ENCODE measurements at regions not wholly inside any gene's neighbourhood (a gene's known extent, or its start where the extent isn't known, plus 50 kb on each side); places are given as distances from the start of the nearest gene placed in this dataset.

DNA sequence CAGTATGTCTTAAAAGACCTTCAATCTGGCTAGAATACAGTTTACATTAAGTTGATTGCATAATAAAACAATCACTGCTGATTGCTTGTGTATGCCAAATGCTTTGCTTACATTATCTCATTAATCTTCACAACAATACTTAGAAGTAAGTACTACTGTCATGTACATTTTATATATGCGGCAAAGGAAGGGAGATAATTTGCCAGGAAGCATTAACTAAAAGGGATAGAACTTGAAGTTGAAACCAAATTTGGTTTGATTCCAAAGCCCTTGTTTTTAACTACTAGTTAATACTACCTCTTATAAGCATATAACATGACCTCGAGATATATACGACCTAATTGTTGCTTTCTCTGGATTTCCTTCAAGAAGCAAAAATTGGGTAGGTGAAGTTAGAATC is 155.8 kb downstream of the NTMT2 start:
- H3K4me3 ChIP-seq (ENCODE audit: low read depth, poor library complexity, severe bottlenecking) = no peak overlapping the region
- TF ChIP-seq, protein P1, sequence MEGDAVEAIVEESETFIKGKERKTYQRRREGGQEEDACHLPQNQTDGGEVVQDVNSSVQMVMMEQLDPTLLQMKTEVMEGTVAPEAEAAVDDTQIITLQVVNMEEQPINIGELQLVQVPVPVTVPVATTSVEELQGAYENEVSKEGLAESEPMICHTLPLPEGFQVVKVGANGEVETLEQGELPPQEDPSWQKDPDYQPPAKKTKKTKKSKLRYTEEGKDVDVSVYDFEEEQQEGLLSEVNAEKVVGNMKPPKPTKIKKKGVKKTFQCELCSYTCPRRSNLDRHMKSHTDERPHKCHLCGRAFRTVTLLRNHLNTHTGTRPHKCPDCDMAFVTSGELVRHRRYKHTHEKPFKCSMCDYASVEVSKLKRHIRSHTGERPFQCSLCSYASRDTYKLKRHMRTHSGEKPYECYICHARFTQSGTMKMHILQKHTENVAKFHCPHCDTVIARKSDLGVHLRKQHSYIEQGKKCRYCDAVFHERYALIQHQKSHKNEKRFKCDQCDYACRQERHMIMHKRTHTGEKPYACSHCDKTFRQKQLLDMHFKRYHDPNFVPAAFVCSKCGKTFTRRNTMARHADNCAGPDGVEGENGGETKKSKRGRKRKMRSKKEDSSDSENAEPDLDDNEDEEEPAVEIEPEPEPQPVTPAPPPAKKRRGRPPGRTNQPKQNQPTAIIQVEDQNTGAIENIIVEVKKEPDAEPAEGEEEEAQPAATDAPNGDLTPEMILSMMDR (IDR thresholded peaks at IDR 0.05) = no peak
- intact Hi-C loops (cut with DNase I; ENCODE audit: low total_unique reads) = no loop called here
- 55 to 57% methylated on average over 3 of the region's 3 CpGs for WGBS, 2 donors
- no peak for DNase-seq (ENCODE audit: low spot score in 2 of 2)

DNA sequence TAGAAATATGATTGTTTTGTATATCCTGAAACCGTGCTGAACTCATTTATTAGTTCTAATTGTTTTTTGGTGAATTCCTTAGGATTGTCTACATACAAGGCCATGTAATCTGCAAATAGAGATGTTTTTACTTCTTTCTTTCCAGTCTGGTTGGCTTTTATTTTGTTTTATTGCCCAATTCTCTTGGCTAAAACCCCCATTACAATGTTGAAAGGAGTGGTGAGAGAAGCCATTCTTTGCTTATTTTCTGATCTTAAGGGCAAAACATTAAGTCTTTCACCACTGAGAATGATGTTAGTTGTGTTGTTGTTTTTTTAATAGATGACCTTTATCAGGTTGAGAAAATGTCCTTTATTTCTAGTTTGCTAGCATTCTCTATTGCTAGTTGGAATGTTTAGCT is 157.3 kb downstream of the NTMT2 start:
- 63 to 66% methylated on average over 1 of the region's 1 CpG for whole genome bisulfite sequencing, 2 donors
- no peak overlapping the region for H3K4me3 ChIP-seq (ENCODE audit: low read depth, poor library complexity, severe bottlenecking)
- TF ChIP-seq, protein P1 (IDR thresholded peaks at IDR 0.05) = no peak
- no peak for TF ChIP-seq POLR2A (IDR thresholded peaks at IDR 0.05)
- intact Hi-C loops (cut with DNase I; ENCODE audit: low total_unique reads) = no loop called here
- no peak for DNase-seq (ENCODE audit: low spot score in 2 of 2)

DNA sequence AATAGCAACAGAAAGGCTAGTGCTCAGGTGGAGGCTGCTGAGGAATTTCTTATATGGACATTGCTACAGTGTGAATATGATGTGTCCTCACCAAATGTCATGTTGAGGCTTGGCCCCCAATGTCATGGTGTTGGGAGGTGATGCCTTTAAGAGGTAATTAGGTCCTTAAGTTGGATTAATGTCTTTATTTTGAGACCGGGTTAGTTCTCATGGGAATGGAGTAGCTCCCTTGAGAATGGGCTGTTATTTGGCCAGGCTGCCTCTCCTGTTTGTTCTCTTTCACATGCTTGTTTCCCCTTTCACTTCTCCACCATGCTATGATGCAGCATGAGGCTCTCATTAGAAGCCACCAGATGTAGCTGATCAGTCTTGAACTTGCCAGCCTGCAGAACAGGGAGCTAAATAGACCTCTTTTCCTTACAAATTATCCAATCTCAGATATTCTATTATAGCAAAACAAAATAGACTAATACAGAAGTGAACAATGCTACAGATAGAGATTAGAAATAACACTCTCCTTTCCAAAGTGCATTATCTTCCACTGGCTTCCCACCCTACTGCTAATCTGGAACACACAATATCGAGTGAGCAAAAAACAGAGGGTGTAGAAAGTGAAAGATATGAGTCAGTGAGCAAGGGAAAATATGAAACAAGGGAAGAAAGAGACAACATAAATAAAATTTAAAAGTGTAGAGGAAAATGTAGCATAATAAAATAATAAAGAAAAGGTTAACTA is 160.2 kb downstream of the NTMT2 start:
- H3K4me3 ChIP-seq (ENCODE audit: low read depth, poor library complexity, severe bottlenecking) = no peak overlapping the region
- intact Hi-C loops (cut with DNase I; ENCODE audit: low total_unique reads) = no loop called here
- DNase-seq (ENCODE audit: low spot score in 2 of 2) = no peak
- WGBS, 2 donors = 54 to 64% methylated on average over 2 of the region's 2 CpGs
- no peak for TF ChIP-seq POLR2A (IDR thresholded peaks at IDR 0.05)
- TF ChIP-seq, protein P1 (IDR thresholded peaks at IDR 0.05) = no peak

DNA sequence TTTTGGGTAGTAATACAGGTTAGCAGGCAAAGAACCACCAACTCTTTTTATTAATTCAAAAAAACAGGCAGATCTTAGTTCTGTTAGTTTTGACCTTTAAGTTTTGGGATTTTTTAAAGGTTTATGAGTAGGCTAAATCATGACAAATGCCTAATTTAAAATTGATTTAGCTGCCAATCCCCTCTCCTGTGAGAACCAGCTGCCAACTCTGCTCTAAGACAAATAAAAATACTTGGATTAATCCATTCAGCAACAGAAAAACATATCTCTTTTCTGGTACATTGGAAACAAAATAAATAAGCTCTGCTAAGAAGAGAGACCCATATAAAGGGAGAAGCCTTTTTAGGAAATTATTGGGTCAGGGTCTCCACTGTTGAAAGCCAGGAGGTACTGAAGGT is 160.8 kb downstream of the NTMT2 start:
- H3K4me3 ChIP-seq (ENCODE audit: low read depth, poor library complexity, severe bottlenecking) = no peak overlapping the region
- intact Hi-C loops (cut with DNase I; ENCODE audit: low total_unique reads) = no loop called here
- DNase-seq (ENCODE audit: low spot score in 2 of 2) = no peak
- no peak for TF ChIP-seq POLR2A (IDR thresholded peaks at IDR 0.05)
- TF ChIP-seq, protein P1 (IDR thresholded peaks at IDR 0.05) = no peak

DNA sequence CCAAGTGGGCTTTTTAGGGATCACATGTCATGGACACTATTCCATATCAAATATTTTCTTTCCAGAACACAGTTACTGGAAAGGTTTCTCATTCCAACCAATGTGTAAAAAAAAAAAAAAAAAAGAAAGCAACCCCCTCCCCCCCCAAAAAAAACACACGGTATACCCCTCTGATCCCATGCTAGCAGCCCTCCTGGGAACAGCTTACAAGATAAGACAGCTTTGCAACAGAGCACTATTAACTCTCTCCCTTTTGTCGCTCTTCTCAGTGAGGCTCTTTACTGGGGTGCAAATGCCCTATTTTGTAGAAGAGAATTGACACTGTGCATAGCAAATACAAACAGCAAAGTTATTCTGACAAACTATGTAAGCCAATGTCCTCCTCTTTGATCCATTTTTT is 161.2 kb downstream of the NTMT2 start:
- TF ChIP-seq, protein P1 (IDR thresholded peaks at IDR 0.05) = no peak
- TF ChIP-seq POLR2A (IDR thresholded peaks at IDR 0.05) = no peak
- no peak overlapping the region for H3K4me3 ChIP-seq (ENCODE audit: low read depth, poor library complexity, severe bottlenecking)
- no peak for DNase-seq (ENCODE audit: low spot score in 2 of 2)
- WGBS, 2 donors = 41 to 57% methylated on average over 2 of the region's 2 CpGs
- intact Hi-C loops (cut with DNase I; ENCODE audit: low total_unique reads) = no loop called here

DNA sequence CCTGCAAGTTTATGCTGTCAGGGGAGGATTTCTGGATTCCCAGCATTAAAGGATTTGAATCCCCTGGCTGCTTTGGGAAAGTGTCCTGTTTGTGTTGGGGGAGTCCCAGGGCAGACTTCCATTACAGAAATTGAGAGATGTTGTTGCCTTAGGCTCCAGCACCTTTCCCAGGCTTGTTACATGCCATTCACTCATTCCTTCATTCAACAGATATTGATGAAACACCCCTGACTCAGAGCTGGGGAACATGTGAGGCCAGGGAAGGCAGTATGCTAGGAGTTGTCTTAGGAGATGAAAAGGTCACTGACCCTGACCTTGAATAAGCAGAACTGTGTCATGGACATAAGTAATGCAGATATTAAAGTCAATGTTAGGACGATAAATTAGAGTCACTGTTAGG is 161.7 kb downstream of the NTMT2 start:
- intact Hi-C loops (cut with DNase I; ENCODE audit: low total_unique reads) = no loop called here
- no peak for TF ChIP-seq POLR2A (IDR thresholded peaks at IDR 0.05)
- TF ChIP-seq, protein P1 (IDR thresholded peaks at IDR 0.05) = no peak
- H3K4me3 ChIP-seq (ENCODE audit: low read depth, poor library complexity, severe bottlenecking) = no peak overlapping the region
- WGBS, 2 donors = 46 to 67% methylated on average over 1 of the region's 1 CpG
- DNase-seq (ENCODE audit: low spot score in 2 of 2) = no peak

All from lower leg skin (tissue), 4 donors.